ENCODE measurements at regions not wholly inside any gene's neighbourhood (a gene's known extent, or its start where the extent isn't known, plus 50 kb on each side); places are given as distances from the start of the nearest gene placed in this dataset.

DNA sequence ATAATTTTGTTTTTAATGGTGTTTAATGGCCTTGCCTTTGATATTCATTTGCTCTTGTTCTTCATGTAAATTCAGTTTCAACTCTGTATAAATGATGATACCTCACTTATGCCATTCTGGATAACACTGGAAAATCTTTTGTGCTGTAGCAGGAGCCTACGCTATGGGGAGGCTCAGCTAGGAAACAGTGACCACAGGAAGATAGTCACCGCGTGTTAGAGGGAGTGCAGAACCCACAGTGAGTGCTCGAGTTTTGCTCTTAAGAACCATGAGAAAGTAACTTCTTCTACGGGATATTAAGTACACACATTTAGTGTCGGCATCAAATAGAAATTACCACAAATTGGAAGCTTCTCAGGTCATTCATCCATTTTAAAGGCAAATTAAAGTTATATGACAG, 143.9 kb downstream of the IRX2 start:
- intact Hi-C loops (cut with DNase I, micrococcal nuclease) = no loop called here
- TF ChIP-seq, protein P1, sequence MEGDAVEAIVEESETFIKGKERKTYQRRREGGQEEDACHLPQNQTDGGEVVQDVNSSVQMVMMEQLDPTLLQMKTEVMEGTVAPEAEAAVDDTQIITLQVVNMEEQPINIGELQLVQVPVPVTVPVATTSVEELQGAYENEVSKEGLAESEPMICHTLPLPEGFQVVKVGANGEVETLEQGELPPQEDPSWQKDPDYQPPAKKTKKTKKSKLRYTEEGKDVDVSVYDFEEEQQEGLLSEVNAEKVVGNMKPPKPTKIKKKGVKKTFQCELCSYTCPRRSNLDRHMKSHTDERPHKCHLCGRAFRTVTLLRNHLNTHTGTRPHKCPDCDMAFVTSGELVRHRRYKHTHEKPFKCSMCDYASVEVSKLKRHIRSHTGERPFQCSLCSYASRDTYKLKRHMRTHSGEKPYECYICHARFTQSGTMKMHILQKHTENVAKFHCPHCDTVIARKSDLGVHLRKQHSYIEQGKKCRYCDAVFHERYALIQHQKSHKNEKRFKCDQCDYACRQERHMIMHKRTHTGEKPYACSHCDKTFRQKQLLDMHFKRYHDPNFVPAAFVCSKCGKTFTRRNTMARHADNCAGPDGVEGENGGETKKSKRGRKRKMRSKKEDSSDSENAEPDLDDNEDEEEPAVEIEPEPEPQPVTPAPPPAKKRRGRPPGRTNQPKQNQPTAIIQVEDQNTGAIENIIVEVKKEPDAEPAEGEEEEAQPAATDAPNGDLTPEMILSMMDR (IDR thresholded peaks at IDR 0.05) = no peak
- ATAC-seq (no peak), DNase-seq (no peak)
- H3K4me3 ChIP-seq = no peak overlapping the region
- H3K4me1 ChIP-seq (ENCODE audit: low read depth) = no peaks in the 10 kb centered on the region
- no peaks in the 10 kb centered on the region for H3K36me3 ChIP-seq (ENCODE audit: low read depth)
- peaks cover 14% of the 10 kb centered on the region for H3K9me3 ChIP-seq

GRCh38 chr5:2603272-2603575, 148.3 kb downstream of the IRX2 start:
- no peaks in the 10 kb centered on the region for H3K4me1 ChIP-seq (ENCODE audit: low read depth)
- DNase-seq = no peak
- no peak for ATAC-seq

DNA sequence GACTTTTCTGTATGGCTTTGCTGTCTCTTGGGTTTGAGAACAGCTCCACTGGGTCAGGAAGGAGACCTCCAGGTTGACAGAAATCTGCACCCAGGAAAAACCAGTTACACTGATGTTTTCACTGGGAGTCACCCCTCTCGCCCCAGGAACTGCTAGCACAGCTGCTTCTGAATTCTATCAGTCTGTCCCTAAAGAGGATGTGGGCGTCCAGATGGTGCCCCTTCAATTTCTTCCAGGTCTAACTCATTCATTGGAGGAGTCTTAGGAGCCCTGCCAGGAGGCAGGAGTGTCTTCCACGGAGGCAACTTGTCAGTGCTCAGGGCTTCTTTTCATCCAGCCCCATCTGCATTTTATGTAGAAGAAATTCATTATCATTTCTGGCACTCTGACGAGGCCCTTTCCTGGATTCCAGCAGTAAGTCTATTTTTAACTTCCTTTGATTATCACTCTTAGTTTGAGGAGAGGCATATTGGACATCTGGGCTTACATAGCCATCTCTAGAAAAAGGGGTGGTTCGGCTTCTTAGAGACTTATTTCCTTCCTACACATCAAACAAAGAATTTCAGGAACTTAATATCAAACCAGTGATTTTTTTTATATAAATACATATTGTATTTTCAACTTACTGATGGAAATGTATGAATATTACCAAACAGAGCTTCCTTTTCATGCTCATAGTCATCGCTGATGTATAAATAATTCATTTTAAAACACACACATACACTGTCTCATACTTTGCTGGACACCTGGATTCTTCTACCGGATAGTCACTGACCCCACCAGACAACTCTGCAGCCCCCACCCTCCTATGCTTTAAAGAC, 148.8 kb downstream of the IRX2 start:
- ATAC-seq (no peak), DNase-seq (no peak)
- Histone ChIP-seq H3K4me1 (ENCODE audit: low read depth) (no peaks in the 10 kb centered on the region), H3K9me3 (peaks cover 7% of the 10 kb centered on the region), H3K4me3 (no peak overlapping the region), H3K36me3 (ENCODE audit: low read depth) (no peaks in the 10 kb centered on the region)
- intact Hi-C loops (cut with DNase I, micrococcal nuclease) = no loop called here
- TF ChIP-seq, protein P1 (IDR thresholded peaks at IDR 0.05) = no peak

More at GRCh38 chr5:2603272-2603575, 148.3 kb downstream of the IRX2 start:
- H3K4me3 ChIP-seq = no peak overlapping the region
- intact Hi-C loops (cut with DNase I, micrococcal nuclease) = no loop called here
- TF ChIP-seq, protein P1 (IDR thresholded peaks at IDR 0.05) = no peak
- H3K9me3 ChIP-seq = peaks cover 7% of the 10 kb centered on the region
- H3K36me3 ChIP-seq (ENCODE audit: low read depth) = no peaks in the 10 kb centered on the region

DNA sequence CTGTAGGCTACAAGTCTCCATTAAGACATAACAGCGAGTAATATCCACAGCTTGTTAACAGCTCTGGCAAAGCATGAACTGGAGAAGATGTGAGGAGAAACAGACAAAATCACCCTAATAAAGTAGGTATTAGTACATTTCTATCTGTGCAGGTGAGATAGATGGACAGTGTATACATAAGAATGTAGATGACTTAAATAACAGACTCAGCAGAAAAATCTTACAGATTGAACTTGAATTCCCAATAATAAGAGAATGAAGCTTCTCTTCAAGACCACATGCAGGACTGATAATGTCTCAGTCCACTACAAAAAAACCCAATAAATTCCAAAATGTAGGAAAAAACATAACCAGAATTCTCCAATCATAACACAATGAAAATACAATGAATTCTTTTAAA, 153.0 kb downstream of the IRX2 start:
- H3K4me1 ChIP-seq (ENCODE audit: low read depth) = no peaks in the 10 kb centered on the region
- H3K4me3 ChIP-seq = no peak overlapping the region
- peaks cover 3% of the 10 kb centered on the region for H3K9me3 ChIP-seq
- no peak for DNase-seq
- intact Hi-C loops (cut with DNase I, micrococcal nuclease) = no loop called here
- no peaks in the 10 kb centered on the region for H3K36me3 ChIP-seq (ENCODE audit: low read depth)
- no peak for ATAC-seq
- TF ChIP-seq, protein P1 (IDR thresholded peaks at IDR 0.05) = no peak

GRCh38 chr5:2594701-2595100, 156.8 kb downstream of the IRX2 start:
- H3K4me1 ChIP-seq (ENCODE audit: low read depth) = no peaks in the 10 kb centered on the region
- H3K36me3 ChIP-seq (ENCODE audit: low read depth) = no peaks in the 10 kb centered on the region
- H3K9me3 ChIP-seq = peaks cover 9% of the 10 kb centered on the region
- TF ChIP-seq, protein P1 (IDR thresholded peaks at IDR 0.05) = no peak
- intact Hi-C loops (cut with DNase I, micrococcal nuclease) = no loop called here
- DNase-seq (no peak), ATAC-seq (no peak)
- no peak overlapping the region for H3K4me3 ChIP-seq

Data from mucosa of descending colon (tissue), 3 donors.